HG03521 (cell line): ENCODE measurements at regions not wholly inside any gene's neighbourhood (a gene's known extent, or its start where the extent isn't known, plus 50 kb on each side); places are given as distances from the start of the nearest gene placed in this dataset.
A peak's percentile ranks its signal among the peaks of the same experiment; 100 is the strongest.
"Not testable (repeated sequence)": the region's sequence is repeated elsewhere in the genome, so short reads cannot be mapped to it uniquely, and the experiment has no call there.

Experiments used
- ATAC-seq: cut with Tn5 transposase; IDR thresholded peaks from one replicate; pipeline ENCODE4 v1.9.1; 2021; ENCODE audit warnings: mild to moderate bottlenecking, moderate library complexity; ENCODE audit not compliant: unreplicated experiment

DNA sequence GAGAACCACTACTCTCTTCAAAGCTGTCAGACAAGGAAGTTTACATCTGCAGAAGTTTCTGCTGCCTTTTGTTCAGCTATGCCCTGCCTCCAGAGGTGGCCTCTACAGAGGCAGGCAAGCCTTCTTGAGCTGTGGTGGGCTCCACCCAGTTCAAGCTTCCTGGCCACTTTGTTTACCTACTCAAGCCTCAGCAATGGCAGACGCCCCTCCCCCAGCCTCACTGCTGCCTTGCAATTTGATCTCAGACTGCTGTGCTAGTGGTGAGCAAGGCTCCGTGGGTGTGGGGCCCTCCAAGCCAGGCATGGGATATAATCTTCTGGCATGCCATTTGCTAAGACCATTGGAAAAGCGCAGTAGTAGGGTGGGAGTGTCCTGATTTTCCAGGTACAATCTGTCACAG, 144.0 kb downstream of the CCNG2 start:
- not testable (repeated sequence) for ATAC-seq

DNA sequence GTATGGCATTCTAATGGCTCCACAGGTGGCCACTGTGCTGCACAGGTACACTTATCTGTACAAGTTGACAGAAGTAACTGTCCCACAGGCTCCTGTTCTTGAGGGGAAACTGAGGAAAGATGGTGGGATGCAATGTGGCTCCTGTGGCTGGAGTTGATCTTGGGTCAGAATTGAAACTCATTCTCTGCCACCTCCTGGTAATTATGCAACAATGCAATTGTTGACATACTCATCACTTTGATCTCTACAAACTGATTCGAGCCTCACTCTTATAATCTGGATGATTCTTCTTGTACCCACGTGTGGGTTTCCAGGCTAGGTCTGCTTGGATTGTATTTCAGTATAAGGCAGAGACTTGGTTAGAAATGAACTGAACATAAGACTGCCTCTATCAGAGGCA, 148.8 kb downstream of the CCNG2 start:
- no peak for ATAC-seq

DNA sequence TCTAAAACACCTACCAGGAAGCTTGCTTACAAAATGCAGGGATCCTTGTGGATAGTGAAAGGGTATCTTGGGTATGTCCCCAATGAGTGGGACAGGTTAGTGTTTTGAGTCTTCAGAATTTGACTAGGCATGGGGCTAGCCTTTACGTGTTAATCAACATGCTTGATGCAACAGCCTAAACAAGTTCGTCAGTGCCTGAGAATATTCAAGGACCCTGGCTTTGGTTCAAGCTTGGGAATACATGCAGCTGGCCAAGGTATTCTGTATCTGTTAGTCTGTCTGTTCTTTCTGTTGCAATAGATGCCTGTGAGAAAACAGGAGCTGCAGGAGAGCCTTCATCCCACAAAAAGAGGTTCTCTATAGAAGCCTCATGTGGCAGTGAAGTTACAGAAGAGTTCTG, 149.5 kb downstream of the CCNG2 start:
- ATAC-seq, result no peak

DNA sequence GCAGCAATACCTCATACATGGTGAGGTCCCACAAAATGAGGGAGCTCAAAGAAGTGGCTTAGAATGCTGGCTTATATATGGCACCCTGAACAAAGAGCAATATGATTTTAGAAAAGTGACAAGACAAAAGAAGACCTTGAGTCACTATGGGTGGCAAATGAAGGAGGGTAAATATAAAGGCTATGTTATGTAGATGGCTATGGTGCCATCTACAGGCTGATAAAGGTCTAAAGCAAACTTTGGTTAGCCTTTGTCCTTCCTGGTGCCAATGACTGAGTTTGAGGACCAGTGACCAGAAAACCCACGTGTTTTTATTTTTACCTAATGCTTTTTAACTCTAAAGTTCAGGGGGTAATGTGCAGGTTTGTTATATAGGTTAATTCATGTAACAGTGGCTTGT, 151.8 kb downstream of the CCNG2 start:
- ATAC-seq, result no peak

DNA sequence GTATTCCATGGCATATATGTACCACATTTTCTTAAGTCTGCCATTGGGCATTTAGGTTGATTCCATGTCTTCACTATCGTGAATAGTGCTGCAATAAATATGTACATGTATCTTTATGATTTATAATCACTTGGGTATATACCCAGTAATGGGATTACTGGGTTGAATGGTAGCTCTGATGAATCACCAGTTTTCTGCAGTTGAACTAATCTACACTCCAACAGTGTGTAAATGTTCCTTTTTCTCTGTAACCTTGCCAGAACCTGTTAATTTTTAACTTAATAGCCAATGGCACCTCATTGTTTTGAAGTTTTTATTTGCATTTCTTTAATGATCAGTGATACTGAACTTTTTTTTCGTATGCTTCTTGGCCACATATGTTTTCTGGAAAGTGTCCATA, 152.5 kb downstream of the CCNG2 start:
- no peak for ATAC-seq

DNA sequence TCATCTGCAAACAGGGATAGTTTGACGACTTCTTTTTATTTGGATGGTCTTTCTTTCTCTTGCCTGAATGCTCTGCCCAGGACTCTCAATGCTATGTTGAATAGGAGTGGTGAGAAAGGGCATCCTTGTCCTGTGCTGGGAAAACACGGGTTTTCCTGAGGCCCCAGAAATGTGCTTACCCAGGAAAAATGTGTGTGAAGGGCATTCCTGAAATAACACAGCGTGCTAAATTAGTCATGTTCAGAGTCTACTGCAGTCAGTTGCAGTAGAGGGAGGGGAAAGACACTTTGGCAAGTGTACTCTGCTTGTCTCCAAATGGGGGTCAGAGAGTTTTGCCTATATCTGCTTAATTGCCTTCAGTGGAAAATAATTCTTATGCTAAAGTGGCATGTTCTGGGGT, 153.9 kb downstream of the CCNG2 start:
- ATAC-seq, result no peak

DNA sequence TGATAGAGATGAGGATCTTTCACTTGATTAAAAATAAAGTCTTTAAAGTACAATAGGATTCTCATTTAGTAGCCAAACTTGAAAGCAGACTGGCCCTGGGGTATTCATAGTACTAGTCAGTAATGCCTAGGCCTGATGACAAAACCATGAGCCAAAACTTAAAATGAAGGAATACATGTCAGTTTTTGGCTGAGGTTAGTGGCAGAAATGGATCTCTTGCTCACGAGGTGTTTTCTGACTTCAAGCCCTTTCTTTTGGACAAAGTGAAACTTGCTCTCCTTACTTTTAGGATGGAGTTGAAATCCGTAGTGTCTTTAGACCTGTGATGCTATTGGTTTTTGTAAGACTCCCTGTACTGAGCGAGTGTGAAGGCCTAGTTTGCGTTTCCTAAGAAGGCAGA, 157.7 kb downstream of the CCNG2 start:
- no peak for ATAC-seq

DNA sequence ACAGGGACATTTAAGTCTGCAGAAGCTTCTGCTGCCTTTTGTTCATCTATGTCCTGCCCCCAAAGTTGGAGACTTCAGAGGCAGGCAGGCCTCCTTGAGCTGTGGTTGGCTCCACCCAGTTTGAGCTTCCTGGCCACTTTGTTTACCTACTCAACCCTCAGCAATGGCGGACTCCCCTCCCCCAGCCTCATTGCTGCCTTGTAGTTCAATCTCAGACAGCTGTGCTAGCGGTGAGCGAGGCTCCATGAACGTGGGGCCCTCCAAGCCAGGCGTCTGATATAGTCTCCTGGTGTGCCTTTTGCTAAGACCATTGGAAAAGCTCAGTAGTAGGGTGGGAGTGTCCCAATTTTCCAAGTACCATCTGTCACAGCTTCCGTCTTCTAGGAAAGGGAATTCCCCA, 170.1 kb downstream of the CCNG2 start:
- ATAC-seq, result no peak

DNA sequence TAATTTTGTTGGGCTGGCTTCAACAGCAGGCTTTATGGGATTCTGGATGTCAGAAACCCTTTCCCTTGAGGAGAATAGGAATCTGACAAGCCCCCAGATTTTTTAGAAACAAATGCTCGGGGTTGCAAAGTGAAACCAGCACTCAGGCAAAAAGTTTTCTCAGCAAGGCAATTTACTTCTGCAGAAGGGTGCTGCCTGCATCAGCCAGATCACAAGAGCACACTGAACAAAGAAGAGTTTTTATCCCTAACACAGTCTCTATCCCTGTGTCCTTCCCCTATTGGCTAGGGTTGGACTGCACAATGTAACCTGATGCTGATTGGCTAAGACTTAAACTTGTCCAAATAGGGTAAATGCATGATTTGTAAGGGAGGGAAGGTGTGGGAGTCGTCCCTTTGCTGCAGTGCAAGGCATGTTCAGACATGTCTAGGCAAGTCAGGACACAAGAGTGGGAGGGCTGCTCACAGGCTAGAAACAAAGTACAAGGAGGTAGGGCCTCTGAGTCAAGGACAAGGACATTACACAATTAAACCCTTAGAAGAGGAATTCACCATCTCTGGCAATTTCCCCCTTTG, 175.8 kb downstream of the CCNG2 start:
- no peak for ATAC-seq

DNA sequence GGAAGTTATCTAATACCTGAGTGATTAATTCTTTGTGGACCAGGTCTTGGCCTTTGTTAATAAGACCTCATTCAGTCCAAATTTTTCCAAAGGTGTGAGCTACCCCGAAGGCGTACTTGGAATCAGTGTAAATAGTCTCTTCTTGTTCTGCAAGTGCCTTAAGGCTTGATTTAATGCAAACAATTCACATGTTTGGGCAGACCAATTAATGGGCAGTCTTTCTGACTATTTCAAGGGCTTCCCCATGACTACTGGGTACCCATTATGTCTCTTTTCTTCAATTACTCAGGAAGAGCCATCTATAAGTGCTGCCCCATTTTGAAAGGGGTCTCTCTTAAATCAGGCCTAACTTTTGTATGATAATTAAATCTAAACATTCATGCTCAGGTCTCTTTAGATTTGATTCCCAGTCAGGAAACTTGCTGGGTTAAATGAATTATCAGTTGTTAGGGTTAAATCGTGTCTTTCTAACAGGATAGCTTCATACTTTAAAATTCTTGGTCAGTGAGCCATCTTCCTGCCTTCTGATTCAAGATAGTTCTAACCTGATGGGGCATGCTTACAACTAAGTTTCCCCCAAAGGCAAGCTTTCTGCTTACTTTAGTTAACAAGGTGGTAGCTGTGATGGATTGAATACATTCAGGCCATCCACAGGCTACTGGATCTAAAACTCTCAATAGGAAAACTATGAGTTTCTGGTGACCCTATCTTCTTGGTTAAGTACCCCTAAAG, 179.6 kb downstream of the CCNG2 start:
- ATAC-seq, result no peak

DNA sequence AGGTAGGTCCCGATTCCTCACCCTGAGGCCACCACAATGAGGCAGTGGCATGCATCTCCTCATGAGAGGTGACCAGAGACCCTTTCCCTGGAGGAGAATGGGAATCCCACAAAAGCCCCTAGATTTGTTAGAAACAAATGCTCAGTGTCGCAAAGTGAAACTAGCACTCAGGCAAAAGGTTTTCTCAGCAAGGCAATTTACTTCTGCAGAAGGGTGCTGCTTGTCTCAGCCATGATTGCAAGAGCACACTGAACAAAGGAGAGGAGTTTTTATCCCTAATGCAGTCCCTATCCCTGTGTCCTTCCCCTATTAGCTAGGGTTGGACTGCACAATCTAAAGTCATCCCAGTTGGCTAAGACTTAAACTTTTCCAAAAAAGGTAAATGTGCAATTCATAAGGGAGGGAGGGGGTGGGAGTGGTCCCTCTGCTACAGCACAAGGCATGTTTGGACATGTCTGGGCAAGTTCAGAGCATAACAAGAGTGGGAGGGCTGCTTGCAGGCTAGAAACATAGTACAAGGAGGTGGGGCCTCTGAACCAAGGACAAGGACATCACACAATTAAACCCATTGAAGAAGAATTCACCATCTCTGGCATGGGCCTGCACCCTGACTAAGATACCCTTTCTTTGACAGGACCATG, 185.3 kb downstream of the CCNG2 start:
- no peak for ATAC-seq

DNA sequence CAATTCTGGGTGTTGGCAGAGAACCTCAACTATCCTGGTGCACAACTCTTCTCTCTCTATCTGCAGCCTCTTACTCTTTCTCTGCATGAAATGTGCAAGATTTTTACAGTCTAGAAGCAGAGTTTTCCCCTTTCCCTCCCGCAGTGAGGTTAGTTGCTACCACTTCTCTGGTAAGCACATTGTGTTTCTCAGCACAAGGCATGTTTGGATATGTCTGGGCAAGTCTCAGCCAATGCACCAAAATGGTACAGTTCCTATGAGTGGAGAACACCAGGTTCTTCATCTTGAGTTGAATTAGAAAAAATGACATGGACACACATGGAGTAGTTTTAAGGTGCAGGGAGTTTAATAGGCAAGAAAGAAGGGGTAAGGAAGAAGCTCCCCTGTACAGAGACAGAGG, 187.0 kb downstream of the CCNG2 start:
- no peak for ATAC-seq

DNA sequence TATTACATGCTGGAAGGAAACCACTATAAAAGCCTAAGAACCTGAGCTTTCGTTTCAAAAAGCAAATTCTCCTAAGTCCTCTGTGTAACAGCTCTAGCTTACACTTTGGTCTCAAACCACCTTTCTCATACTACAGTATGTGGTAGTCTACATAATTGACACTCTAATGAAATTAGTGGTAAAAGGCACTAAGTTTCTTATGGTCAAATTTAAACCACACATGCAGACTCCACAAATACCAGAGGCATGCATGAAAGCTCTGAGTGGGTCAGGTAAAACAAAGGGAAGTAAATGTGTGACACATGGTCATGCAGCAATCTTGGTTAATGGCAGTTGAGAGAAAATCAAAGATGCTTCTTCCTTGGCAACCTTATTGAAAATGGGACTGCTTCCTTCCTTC, 187.8 kb downstream of the CCNG2 start:
- peak; percentile 45 for ATAC-seq

DNA sequence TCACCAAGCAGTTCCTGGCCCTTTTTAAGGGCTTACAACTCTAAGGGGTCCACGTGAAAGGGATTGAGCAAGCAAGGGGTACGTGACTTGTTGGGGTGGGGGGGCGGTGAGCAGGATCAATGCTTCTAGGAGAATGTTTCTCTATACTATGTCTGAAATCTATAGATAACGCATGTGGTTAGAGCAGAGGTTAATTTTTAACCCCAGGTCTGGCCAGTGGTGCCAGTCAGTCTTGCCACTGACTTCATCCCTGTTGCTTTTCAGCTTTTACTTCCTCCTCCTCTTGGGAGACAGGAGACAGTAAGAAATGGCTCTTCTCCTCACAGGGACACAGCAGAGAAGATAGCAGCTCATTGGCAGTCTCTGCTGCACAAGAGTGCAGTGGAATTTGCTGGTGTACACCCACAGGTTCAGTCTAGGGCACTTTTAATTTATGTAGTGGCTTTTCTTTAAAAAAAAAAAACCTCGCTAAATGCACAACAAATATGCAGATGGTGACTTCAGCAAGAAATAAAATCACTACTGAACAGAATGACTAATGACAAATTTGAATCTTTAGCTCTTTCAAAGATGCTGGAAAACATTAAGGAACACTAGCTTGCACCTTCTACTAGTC, 190.5 kb downstream of the CCNG2 start:
- ATAC-seq, result no peak

DNA sequence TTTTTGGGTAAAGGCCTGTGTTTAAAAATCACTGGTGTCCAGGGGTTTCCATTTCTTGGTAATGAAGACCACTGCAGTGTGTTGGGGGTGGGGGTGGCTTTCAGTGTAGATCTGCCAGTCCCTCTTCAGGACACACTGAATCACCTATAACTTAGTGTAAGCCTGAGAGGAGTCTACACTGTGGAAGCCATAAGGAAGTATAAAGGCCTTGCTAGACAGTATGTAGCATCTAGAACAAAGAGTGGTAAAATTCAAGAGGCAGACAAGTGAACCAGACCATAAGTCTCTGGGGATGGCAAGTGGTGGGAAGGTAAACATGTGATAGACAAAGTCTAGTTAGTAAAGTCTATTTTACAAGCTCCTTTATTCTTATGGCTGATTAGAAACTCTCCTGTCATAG, 191.8 kb downstream of the CCNG2 start:
- no peak for ATAC-seq

DNA sequence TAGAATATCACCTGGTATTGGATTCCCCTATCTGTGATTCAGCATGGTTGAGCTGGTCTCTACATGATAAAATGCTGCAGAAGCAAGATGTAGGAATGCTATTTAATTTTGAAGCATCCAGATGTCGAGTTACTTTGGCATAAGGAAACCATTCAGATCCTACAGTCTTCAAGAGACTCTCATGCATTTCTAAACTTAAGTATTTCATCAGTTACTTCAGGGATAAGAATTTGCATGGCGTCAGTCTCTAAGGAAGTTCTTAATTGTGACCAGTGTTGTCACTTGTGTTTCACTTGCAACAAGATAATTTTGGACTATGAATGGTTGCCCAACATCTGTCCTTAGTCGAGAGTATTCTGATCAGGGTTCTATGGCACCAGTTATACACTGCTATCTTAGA, 192.4 kb downstream of the CCNG2 start:
- ATAC-seq, result no peak

DNA sequence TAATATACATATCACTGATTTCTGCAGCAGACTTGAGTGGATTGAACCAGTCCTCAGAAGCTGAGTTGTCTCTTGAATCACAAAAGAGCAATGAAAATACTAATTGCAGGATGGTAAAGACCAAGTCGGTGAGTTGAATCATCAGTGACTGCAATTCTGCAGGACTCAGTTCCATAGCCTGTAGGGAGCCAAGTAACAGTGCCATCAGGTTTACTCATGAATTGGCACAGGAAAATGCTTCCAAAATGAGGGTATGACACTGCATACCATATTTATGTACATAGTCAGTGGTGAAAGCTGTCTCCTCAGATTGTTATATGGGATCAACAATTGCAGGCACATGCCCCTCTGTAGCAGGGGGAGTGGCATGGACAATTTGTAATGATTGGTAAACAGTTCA, 192.8 kb downstream of the CCNG2 start:
- ATAC-seq, result no peak

DNA sequence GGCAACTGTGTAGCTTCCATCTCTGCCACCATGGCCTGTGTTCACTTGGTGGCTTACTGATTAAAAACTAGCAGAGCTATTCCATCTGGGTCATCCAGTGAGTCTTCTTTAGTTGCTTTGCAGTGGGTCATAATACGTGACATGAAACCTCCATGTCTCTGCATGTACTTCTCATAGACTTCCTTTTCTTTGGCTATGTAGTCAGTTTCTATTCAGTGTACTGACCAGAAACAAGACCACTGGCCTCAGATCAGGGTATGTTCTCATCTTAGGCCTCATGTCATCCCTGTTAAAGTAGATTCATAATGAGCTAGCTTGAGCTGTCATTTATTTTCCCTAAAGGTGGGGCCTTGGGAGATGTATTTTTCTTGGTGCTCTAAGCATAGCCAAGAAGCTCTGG, 195.2 kb downstream of the CCNG2 start:
- ATAC-seq, result no peak

DNA sequence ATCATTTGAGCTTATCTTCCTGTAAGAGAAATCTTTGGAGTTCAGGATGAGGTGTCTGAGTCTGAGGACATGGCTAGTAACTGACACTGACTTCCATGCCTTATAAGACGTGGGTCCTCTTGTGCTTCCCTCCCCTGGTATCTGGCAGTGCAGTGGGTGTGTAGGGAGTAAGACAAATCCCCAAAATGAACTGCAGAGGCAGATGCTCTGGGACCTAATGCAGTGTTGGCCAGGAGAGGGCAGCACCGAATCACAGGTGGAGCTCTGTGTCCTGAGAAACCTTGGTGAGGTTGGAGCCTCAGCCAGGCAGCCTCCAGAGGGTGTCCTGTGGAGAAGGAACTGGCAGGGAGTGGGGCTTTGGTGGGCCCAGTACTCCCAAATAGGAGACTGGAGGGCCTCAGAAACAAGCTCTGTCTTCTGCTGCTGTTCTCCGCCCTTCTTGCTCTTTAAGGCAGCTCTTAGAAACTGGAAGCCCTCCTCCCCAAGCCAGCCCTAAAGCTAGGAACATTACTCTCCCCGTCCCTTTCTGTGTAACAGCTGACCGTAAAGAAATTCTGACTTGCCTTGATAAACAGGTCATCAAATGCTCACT, 196.8 kb downstream of the CCNG2 start:
- ATAC-seq, result peak; percentile 63

DNA sequence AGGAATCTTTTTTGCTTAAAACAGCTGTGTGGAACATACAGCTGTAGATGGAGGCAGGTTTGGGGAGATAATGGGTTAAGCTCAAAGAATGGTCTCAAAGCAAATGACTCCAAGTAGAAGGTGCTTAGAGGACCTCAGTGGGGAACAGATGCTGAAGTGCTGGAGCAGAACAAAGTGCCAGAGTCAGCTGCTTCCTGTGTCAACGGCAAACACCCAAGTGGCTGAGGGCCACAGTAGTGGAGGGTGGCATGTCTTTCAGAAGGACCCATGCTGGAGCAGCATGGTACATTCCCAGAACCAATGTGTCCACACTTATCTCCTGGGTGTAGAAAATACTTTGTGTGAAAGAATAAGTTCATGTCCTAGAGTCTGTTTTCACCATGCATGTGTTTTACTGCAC, 197.5 kb downstream of the CCNG2 start:
- no peak for ATAC-seq

DNA sequence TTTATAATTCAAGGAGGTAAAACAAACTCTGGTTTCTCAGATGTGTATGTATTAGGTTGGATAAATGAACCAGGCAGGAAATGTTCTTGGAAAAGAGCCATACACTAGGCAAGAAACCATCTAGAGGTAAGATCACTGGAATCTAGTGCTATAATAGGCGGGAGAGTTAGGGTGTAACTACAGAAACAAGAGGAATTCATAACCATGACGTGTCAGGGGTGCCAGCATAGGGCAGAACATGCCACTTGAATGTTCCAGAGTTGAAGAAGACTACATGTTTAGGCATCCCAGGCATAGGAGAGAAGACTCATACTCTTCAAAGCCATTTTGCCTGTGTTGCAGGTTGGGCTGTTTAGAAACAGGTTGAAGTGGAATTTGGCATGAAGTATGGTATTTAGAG, 198.7 kb downstream of the CCNG2 start:
- no peak for ATAC-seq
